A549 (cell line): ENCODE measurements at regions not wholly inside any gene's neighbourhood (a gene's known extent, or its start where the extent isn't known, plus 50 kb on each side); places are given as distances from the start of the nearest gene placed in this dataset.

Source experiments
- BHLHE40 ChIP-seq: IDR thresholded peaks from 2 replicates; pipeline ENCODE4 v1.6.1; 2012; ENCODE audit warnings: low read depth, low read length, inconsistent platforms
- EHMT2 ChIP-seq: fragments of 200-600 bp; sonication (generic); IDR thresholded peaks from 2 replicates; pipeline ENCODE4 v1.6.1; 2016; ENCODE audit warnings: antibody characterized with exemption, low read depth, mild to moderate bottlenecking, moderate library complexity
- EP300 ChIP-seq, 2 experiments: fragments of >200 bp; sonication (Bioruptor Twin); formaldehyde crosslinking; IDR thresholded peaks; 2 replicates in 1 of 2; 3 replicates in 1 of 2; pipeline ENCODE4 v1.6.1; 2016 to 2017
- HOXB5 ChIP-seq: fragments of 250-450 bp; sonication (Bioruptor Pico); IDR thresholded peaks from 2 replicates; pipeline ENCODE4 v1.5.0; 2020; ENCODE audit warnings: mild to moderate bottlenecking, moderate library complexity
- JUN ChIP-seq, 2 experiments: fragments of >200 bp; sonication (Bioruptor Twin); formaldehyde crosslinking; IDR thresholded peaks; 2 replicates in 1 of 2; 3 replicates in 1 of 2; pipeline ENCODE4 v1.6.1; 2016 to 2017
- NR3C1 ChIP-seq: fragments of >200 bp; sonication (Bioruptor Twin); formaldehyde crosslinking; IDR thresholded peaks from 3 replicates; pipeline ENCODE4 v1.6.1; 2017
- POLR2A ChIP-seq: IDR thresholded peaks from 2 replicates; pipeline ENCODE4 v1.6.1; 2012; ENCODE audit warnings: mild to moderate bottlenecking, low read length
- RAD21 ChIP-seq, 2 experiments: fragments of >200 bp in 1 of 2; sonication (Bioruptor Twin) in 1 of 2; formaldehyde crosslinking in 1 of 2; IDR thresholded peaks in 1 of 2; conservative IDR thresholded peaks in 1 of 2; 2 replicates in 1 of 2; 3 replicates in 1 of 2; pipeline ENCODE4 v1.6.1; 2012 to 2018; ENCODE audit warnings: inconsistent platforms in 1 of 2
- SMC3 ChIP-seq: fragments of >200 bp; sonication (Bioruptor Twin); formaldehyde crosslinking; IDR thresholded peaks from 3 replicates; pipeline ENCODE4 v1.6.1; 2018; ENCODE audit warnings: inconsistent platforms
- TF ChIP-seq, protein P1 (sequence below): fragments of >200 bp; sonication (Bioruptor Twin); formaldehyde crosslinking; IDR thresholded peaks from 3 replicates; pipeline ENCODE4 v1.5.1; 2016

DNA sequence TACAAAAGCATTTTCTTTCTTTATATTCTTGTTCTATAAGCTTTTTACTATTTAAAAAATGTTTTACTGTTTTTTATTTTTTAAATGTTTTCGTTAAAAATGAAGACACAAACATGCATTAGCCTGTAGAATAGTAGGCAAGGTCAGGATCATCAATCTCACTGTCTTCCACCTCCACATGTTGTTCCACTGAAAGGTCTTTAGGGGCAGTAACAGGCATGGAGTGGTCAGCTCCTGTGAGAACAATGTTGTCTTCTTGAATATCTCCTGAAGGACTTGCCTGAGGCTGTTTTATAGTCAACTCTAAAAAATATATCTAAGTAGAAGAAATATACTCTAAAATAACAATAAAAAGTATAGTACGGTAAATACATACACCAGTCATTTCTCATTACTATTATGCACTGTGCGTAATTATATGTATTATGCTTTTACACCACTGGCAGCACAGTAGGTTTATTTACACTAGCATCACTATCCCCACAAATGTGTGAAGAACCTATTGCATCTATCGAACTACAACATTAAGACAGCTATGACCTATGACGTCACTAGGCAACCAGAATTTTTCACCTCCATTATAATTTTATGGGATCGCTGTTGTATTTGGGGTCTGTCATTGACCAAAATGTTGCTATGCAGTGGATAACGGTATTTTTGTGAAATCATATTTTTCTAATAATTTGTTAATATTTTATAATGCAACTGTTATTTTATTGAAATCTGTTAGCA lies 764.3 kb downstream of the METTL4 start:
- TF ChIP-seq, protein P1, sequence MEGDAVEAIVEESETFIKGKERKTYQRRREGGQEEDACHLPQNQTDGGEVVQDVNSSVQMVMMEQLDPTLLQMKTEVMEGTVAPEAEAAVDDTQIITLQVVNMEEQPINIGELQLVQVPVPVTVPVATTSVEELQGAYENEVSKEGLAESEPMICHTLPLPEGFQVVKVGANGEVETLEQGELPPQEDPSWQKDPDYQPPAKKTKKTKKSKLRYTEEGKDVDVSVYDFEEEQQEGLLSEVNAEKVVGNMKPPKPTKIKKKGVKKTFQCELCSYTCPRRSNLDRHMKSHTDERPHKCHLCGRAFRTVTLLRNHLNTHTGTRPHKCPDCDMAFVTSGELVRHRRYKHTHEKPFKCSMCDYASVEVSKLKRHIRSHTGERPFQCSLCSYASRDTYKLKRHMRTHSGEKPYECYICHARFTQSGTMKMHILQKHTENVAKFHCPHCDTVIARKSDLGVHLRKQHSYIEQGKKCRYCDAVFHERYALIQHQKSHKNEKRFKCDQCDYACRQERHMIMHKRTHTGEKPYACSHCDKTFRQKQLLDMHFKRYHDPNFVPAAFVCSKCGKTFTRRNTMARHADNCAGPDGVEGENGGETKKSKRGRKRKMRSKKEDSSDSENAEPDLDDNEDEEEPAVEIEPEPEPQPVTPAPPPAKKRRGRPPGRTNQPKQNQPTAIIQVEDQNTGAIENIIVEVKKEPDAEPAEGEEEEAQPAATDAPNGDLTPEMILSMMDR, result no peak
- TF ChIP-seq BHLHE40 (no peak), EP300 (IDR thresholded peaks at IDR 0.05) (no peak), POLR2A (no peak), EHMT2 (no peak), SMC3 (no peak), RAD21 (conservative IDR thresholded peaks at IDR 0.05 in 1 of 2, IDR thresholded peaks at IDR 0.05 in 1 of 2) (no peak), JUN (IDR thresholded peaks at IDR 0.05) (no peak), HOXB5 (CRISPR knock-in tag) (no peak), NR3C1 (no peak)
